GF-D8 (cell line): ENCODE measurements at regions not wholly inside any gene's neighbourhood (a gene's known extent, or its start where the extent isn't known, plus 50 kb on each side); places are given as distances from the start of the nearest gene placed in this dataset.

Experiments used
- DNase-seq: peaks from one replicate; lab custom pipeline; 2025; lab: John Stamatoyannopoulos, UW

- DNase-seq: no peak
Measured at GRCh38 chr12:92299744-92300143, 154.1 kb upstream of the BTG1 start.

- no peak for DNase-seq
Measured at GRCh38 chr12:92299344-92299743, 153.7 kb upstream of the BTG1 start.

- DNase-seq: no peak
Measured at GRCh38 chr12:92297932-92298696, 152.5 kb upstream of the BTG1 start.

GRCh38 chr12:92297405-92297804 lies 151.8 kb upstream of the BTG1 start:
- DNase-seq: no peak

- no peak for DNase-seq
Measured at GRCh38 chr12:92295523-92295922, 149.9 kb upstream of the BTG1 start.

- no peak for DNase-seq
Measured at GRCh38 chr12:92294676-92295440, 149.2 kb upstream of the BTG1 start.

GRCh38 chr12:92292016-92292415 lies 146.4 kb upstream of the BTG1 start:
- no peak for DNase-seq

- no peak for DNase-seq
Measured at GRCh38 chr12:92290886-92291285, 145.2 kb upstream of the BTG1 start.

GRCh38 chr12:92290350-92290695 lies 144.7 kb upstream of the BTG1 start:
- no peak for DNase-seq

GRCh38 chr12:92289629-92290349 lies 144.1 kb upstream of the BTG1 start:
- DNase-seq: no peak

GRCh38 chr12:92288561-92288960 lies 142.9 kb upstream of the BTG1 start:
- DNase-seq: no peak

GRCh38 chr12:92278378-92278828 lies 132.8 kb upstream of the BTG1 start:
- DNase-seq: no peak

- DNase-seq: no peak
Measured at GRCh38 chr12:92277795-92278194, 132.1 kb upstream of the BTG1 start.

GRCh38 chr12:92276276-92276675 lies 130.6 kb upstream of the BTG1 start:
- no peak for DNase-seq

- no peak for DNase-seq
Measured at GRCh38 chr12:92275443-92276154, 130.0 kb upstream of the BTG1 start.

- DNase-seq: no peak
Measured at GRCh38 chr12:92273076-92273475, 127.4 kb upstream of the BTG1 start.

GRCh38 chr12:92272061-92272964 lies 126.7 kb upstream of the BTG1 start:
- DNase-seq: no peak

GRCh38 chr12:92271341-92271740 lies 125.7 kb upstream of the BTG1 start:
- DNase-seq: no peak

GRCh38 chr12:92270521-92270920 lies 124.9 kb upstream of the BTG1 start:
- no peak for DNase-seq

- no peak for DNase-seq
Measured at GRCh38 chr12:92268946-92269345, 123.3 kb upstream of the BTG1 start.

- DNase-seq: no peak
Measured at GRCh38 chr12:92261692-92262091, 116.0 kb upstream of the BTG1 start.
